ENCODE measurements at regions not wholly inside any gene's neighbourhood (a gene's known extent, or its start where the extent isn't known, plus 50 kb on each side); places are given as distances from the start of the nearest gene placed in this dataset.

DNA sequence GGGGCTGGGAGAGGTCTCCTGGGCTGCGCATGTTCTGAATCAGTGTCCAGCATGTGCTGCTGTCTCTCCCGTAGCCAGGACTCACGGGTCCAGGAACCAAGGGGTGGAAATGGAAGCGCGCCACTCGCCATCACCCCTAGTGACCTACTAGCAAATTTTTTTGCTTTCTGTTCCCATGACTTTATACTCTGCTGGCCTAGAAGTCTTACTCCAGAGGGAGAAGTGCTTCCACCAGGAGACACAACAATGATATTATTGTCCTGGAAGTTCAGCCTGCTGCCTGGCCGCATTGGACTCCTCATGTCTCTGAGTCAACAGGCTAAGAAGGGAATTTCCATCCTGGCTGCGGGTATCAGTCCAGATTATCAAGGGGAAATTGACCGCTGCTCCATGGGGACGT, 729.7 kb downstream of the BRD1 start:
- TF ChIP-seq, protein P1, sequence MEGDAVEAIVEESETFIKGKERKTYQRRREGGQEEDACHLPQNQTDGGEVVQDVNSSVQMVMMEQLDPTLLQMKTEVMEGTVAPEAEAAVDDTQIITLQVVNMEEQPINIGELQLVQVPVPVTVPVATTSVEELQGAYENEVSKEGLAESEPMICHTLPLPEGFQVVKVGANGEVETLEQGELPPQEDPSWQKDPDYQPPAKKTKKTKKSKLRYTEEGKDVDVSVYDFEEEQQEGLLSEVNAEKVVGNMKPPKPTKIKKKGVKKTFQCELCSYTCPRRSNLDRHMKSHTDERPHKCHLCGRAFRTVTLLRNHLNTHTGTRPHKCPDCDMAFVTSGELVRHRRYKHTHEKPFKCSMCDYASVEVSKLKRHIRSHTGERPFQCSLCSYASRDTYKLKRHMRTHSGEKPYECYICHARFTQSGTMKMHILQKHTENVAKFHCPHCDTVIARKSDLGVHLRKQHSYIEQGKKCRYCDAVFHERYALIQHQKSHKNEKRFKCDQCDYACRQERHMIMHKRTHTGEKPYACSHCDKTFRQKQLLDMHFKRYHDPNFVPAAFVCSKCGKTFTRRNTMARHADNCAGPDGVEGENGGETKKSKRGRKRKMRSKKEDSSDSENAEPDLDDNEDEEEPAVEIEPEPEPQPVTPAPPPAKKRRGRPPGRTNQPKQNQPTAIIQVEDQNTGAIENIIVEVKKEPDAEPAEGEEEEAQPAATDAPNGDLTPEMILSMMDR (IDR thresholded peaks at IDR 0.05; ENCODE audit: control insufficient read depth, insufficient read depth, low read depth, low read length, missing control alignments), result no peak
- H3K4me3 ChIP-seq (ENCODE audit: control insufficient read depth, low read depth, low read length), result no peak overlapping the region
- DNase-seq (ENCODE audit: low read depth), result no peak

DNA sequence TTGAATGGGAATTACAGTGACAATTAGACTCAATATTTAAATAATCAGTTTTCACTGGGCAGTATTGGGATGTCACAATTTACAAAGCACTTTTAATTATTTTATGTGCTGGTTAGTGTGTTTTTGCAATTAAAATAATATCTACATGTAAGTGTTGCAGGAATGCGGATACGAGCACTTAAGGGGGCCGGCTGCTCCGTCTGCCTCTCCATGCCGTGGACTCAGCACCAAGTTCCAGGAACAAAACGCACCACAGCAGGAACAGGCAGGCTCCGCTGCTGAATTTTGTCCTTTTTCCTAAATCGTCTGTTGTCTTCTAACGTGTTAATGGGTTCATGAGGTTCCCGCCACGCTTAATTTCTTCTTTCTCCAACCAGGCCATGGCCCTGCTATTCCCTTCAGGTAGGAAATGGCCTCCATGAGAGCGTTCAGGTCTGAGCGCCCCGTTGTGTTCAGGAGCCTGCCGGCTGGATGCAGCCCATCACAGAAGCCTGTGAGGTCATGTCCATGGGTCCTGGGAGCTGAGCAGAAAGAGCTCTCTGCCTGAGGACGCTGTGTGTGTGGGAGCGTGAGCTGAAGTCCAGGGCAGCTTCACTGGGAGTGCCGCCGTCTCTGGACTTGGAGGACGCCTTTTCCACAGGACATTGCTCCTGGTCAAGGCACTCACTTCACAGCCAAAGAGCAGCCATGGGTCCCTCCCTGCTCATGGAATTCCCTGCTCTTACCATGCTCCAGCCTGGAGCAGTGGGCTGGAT, 730.3 kb downstream of the BRD1 start:
- H3K4me3 ChIP-seq (ENCODE audit: control insufficient read depth, low read depth, low read length), result no peak overlapping the region
- DNase-seq (ENCODE audit: low read depth), result no peak
- TF ChIP-seq, protein P1 (IDR thresholded peaks at IDR 0.05; ENCODE audit: control insufficient read depth, insufficient read depth, low read depth, low read length, missing control alignments), result no peak

DNA sequence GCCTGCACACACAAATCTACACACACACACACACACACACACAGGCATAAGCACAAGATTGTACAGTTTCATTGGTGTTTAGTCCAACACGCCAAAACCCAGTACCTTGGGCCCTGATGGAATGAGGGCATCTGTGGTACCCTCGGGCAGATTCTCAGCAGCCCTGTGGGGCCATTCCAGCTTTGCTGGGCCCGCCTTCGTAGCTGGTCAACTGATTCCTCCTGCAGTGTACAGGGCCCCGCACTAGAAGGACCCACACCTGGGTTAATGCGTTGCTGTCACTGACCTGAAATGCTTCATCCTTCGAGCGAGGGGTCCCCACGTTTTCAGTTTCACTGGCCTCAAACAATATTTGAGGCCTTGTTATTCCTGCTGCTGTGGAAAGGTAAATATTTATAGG, 731.2 kb downstream of the BRD1 start:
- no peak overlapping the region for H3K4me3 ChIP-seq (ENCODE audit: control insufficient read depth, low read depth, low read length)
- TF ChIP-seq, protein P1 (IDR thresholded peaks at IDR 0.05; ENCODE audit: control insufficient read depth, insufficient read depth, low read depth, low read length, missing control alignments), result no peak
- DNase-seq (ENCODE audit: low read depth), result no peak

DNA sequence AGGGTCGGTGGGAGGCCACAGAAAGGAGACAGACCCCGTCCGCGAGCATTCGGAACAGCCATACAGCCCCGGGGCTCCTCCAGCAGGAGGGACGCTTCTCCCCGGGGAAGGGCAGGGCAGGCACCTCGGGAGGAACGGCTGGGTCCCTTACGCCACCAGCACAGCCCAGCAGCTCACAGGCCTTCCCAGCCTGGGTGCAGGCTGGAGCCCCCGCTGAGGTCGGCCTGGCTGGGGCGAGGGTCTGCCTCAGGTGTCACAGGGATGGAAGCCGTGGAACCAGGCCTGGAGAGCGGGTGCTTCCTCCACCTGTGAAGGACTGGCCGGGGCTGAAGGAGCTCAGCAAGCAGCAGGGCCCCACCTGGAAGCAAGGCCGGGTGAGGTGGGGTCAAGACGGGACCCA, 732.3 kb downstream of the BRD1 start:
- no peak for DNase-seq (ENCODE audit: low read depth)
- no peak overlapping the region for H3K4me3 ChIP-seq (ENCODE audit: control insufficient read depth, low read depth, low read length)
- TF ChIP-seq, protein P1 (IDR thresholded peaks at IDR 0.05; ENCODE audit: control insufficient read depth, insufficient read depth, low read depth, low read length, missing control alignments), result no peak

DNA sequence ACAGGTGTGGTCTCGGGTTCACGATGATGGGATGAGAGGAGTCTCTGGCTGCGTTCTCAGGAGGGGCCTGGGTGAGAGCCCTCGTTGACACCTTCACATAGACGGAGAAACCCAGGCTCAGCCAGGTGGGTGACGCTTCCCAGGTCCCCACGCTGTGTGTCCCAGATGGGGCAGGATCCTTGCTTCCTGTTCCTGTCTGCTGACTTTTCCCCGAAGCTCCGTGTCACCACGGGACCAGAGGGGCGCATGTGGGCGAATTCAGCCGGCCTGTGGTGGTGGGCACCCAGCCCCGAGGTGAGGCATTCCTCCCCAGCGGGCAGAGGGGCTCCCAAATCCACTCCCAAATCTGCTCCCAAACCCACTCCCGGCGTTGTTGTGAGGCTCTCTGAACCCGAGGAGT, 732.8 kb downstream of the BRD1 start:
- no peak overlapping the region for H3K4me3 ChIP-seq (ENCODE audit: control insufficient read depth, low read depth, low read length)
- no peak for DNase-seq (ENCODE audit: low read depth)
- TF ChIP-seq, protein P1 (IDR thresholded peaks at IDR 0.05; ENCODE audit: control insufficient read depth, insufficient read depth, low read depth, low read length, missing control alignments), result no peak

DNA sequence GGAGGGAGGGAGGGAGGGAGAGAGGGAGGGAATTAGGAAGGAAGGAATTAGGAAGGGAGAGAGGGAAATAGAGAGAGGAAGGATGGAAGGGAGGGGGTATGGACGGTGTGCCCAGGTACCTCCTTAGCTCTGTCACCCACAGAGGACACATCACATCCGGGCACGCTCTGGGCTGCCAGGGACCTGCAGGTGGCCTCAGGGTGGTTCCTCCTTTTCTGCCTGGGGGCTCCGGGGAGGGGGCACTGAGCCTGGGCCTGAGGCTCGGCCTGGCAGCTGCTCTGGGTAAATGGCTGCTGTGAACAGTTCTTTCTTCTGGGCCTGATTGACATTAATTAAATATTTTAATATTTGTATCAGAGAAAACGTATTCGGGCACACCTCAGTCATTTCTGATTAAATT, 733.5 kb downstream of the BRD1 start:
- H3K4me3 ChIP-seq (ENCODE audit: control insufficient read depth, low read depth, low read length), result no peak overlapping the region
- TF ChIP-seq, protein P1 (IDR thresholded peaks at IDR 0.05; ENCODE audit: control insufficient read depth, insufficient read depth, low read depth, low read length, missing control alignments), result no peak
- DNase-seq (ENCODE audit: low read depth), result no peak

Data from AG09309 (cell line).